ENCODE measurements at regions not wholly inside any gene's neighbourhood (a gene's known extent, or its start where the extent isn't known, plus 50 kb on each side); places are given as distances from the start of the nearest gene placed in this dataset.

GRCh38 chr14:82719617-82720016, 1186.0 kb upstream of the SEL1L start:
- no peak for DNase-seq (ENCODE audit: low spot score)

DNA sequence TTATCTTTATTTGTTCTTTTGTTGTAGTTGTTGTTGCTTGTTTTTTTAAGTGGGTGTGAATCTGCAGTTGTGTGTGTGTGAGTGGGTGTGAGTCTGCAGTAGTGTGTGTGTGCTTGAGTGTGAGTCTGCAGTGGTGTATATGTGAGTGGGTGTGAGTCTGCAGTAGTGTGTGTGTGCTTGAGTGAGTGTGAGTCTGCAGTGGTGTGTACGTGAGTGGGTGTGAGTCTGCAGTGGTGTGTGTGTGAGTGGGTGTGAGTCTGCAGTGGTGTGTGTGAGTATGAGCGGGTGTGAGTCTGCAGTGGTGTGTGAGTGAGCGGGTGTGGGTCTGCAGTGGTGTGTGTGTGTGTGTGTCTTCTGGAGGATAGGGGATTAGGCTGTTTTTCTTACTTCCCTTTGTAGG, 1186.8 kb upstream of the SEL1L start:
- no peak for DNase-seq (ENCODE audit: low spot score)

DNA sequence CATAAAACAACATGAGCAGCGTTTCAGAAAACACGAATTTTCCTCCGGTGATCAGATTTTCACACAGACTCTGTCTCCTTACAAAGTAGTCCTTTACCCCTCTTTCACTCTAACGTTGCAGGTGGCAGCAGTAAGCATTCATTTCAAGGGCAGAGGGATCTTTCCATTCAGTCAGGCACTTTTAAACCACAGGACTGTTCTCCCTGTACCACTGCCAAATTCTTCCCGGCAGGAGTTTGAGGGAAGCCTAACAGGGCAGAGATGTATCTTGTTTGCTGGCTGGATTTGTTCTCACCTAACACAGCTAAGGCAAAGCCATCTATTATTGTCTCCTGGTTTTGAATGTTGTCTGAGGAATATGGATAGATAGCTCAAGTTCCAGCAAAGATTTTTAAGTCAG, 1187.3 kb upstream of the SEL1L start:
- no peak for DNase-seq (ENCODE audit: low spot score)

GRCh38 chr14:82724316-82724715, 1190.7 kb upstream of the SEL1L start:
- no peak for DNase-seq (ENCODE audit: low spot score)

GRCh38 chr14:82725213-82725612, 1191.6 kb upstream of the SEL1L start:
- no peak for DNase-seq (ENCODE audit: low spot score)

- DNase-seq (ENCODE audit: low spot score), result no peak
These were observed 1197.9 kb upstream of the SEL1L start for GRCh38 chr14:82731526-82731925.

DNA sequence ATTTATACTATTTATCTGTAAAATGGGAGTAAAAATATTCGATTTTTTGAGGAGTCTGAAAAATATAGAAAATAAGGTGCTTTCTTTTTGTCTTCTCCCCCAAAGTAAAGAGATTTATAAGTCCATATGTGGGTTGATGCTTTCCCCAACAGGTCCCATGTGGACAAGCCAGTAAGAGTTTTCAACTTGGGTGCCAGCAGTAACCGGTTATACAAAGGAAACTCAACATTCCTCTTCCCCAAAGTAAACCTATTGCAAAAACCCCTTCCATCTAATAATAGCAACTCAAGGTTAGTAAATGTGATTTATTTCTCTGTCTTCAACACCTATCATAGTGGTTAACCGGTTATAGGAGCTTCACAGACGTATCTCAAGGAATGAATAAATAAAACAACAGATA, 1206.9 kb upstream of the SEL1L start:
- DNase-seq (ENCODE audit: low spot score), result no peak

DNA sequence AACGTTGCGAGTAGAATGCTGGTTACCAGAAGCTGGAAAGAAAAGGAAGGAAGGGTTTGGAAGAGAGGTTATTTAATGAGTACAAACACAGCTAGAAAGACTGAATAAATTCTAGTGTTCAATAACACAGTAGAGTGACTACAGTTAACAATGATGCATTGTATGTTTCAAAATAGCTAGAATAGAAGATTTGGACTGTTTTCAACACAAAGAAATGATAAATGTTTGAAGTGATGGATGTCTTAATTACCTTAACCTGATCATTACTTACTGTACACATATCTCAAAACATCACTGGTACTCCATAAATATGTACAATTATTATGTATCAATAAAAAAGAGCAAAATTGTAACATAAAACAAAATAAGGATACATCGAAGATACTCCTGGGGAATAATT, 1221.8 kb upstream of the SEL1L start:
- no peak for DNase-seq (ENCODE audit: low spot score)

GRCh38 chr14:82755923-82756322, 1222.3 kb upstream of the SEL1L start:
- DNase-seq (ENCODE audit: low spot score), result peak; percentile 36

DNA sequence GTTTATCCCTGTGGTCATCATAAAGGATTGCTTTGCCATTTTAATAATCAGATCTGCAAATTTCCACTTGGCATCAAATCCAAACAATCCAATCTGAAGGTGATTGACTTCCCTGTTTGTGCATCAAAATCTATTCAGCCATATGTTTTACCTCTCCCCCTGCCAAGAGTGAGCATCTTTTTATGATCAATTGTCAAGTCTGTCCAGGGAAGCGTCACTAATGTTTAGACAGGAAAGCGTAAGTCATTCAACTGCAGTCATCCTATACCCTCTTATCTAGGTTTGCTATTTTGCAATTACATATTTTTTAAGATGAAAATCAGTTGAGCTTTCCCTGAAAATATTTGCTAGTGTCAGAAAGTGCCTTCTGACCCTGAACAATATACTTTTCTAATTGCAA, 1224.1 kb upstream of the SEL1L start:
- no peak for DNase-seq (ENCODE audit: low spot score)

DNA sequence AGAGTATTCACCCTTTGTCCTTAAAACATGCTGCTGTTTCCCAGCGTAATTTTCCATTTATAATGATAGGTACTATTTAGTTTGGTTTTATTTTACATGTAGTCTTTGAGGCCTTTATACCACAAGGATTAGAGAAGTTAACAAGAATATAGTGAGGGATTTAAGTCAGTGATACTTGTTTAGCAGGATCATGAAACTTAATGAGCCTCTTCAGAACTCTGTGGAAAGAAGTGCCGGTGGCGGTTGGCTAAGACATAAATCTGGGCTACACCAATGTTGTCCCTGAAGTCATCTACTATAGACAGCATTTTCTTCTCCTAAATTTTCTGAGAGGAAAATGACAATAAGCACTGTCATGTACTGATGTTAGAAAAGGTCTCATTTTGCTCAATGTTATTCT, 1226.0 kb upstream of the SEL1L start:
- DNase-seq (ENCODE audit: low spot score), result no peak

- DNase-seq (ENCODE audit: low spot score), result no peak
These were observed 1232.5 kb upstream of the SEL1L start for GRCh38 chr14:82766123-82766522.

DNA sequence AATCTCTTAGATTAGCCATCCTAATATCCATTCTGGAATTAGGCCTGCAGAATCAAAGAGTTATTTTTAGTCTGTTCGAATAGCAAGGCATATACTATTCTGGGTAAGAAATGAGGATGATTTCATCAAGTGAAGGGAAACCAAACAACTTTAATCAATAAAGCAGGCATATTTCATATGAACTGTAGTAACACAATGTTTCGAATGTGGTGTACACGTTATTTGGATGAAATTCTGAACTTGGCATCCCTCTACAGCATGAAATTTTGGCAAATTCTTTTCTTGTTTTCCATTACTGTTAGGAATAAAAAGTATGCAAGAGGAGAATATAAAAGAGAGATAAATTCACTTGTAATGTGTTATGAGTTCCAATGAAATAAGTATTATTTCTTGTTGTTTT, 1233.3 kb upstream of the SEL1L start:
- DNase-seq (ENCODE audit: low spot score), result no peak

DNA sequence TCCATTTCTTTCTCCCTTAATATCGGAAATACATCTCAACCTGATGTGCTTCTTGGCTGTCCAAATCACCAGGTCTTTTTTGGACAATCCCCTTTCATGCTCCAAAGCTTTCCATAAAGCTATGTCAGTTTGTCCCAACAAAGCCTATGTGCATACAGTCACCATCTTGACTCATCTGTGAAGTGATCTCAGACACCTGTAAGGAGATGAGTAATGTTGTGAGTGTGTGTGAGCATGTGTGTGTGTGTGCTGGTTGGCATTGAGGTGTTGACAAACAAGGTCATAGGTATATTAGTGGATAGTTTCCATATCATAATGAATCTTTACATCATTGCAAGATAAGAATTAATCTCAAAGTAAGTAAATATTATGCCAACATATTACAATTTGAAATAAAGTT, 1243.3 kb upstream of the SEL1L start:
- no peak for DNase-seq (ENCODE audit: low spot score)

DNA sequence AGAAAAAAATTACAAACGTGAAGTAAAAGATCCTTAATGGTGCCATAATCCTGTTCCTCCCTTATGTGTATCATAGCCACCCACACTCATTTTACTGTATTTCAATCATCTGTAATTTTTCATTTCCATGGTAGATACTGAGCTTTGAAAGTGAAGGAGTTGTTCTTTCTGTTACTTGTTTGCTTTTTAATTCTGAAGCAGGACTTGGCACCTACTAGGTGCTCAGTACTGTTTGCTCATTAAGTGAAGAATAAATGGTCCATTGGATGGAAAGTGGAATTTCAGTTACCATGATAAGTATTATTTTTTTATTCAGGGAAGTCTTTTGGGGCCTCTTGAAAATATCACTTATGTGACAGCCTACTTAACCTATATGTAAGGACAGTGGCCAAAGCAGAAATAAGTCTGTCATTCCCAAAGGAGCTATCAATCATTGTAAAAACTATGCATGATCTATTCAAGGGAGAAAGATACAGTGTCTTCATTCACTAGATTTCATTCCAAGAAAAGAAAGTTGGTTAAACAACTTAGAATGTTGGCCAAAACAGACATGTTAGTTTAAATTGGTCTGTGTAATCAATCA, 1244.4 kb upstream of the SEL1L start:
- DNase-seq (ENCODE audit: low spot score), result no peak

- DNase-seq (ENCODE audit: low spot score), result no peak
These were observed 1244.9 kb upstream of the SEL1L start for GRCh38 chr14:82778601-82779000.

GRCh38 chr14:82779301-82779700, 1245.6 kb upstream of the SEL1L start:
- no peak for DNase-seq (ENCODE audit: low spot score)

DNA sequence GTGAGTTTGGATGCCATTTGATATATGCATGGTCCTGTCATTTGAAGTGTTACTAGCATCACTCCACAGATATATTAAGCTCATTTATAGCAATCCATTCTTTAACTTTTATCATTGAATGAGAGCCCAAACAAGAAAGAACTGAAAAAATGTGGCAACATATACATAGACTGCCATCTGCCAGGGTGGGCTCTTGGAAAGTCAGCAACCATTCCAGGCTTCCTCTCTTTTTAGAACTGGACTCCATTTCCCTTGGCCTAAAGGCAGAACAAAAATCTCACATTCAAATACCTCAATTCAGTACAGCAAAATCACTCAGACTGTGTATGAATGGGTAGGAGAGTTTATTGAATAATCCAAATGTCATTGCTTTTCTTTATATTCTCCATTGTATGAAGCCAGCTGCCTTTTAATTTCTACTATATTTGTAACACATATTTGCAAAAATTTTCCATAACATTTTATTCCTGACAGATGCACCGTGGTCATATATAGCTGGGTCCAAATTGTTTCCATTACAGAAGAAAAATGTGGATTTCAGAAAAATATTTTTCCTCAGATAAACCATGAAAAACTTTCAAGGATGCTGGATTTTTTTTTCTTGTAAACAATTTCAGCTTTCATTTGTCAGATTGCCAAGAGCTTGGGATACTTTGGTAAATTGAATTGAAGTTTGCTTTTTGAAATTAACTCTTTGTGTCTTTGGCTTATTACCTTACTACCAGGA, 1252.3 kb upstream of the SEL1L start:
- DNase-seq (ENCODE audit: low spot score), result no peak

- DNase-seq (ENCODE audit: low spot score), result no peak
These were observed 1252.8 kb upstream of the SEL1L start for GRCh38 chr14:82786483-82786880.

DNA sequence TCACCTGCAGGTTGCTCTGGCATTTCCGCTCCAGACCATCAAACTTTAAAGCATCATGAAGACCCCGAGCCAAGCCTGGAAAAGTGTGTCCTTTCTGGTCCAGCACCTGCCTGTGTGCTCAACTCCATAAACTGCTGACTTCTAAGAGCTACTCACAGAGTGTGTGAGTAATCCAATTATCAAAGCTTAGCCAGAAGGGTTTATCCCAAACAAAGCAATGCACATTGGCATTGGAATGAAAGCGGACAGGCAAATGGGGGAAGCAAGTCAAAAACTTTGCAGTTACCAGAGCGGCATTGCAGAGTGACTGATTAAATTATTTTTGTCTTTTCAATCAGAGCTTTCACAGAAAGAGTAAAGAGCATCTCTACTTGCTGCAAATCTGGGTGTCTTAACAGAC, 1262.4 kb upstream of the SEL1L start:
- DNase-seq (ENCODE audit: low spot score), result no peak

DNA sequence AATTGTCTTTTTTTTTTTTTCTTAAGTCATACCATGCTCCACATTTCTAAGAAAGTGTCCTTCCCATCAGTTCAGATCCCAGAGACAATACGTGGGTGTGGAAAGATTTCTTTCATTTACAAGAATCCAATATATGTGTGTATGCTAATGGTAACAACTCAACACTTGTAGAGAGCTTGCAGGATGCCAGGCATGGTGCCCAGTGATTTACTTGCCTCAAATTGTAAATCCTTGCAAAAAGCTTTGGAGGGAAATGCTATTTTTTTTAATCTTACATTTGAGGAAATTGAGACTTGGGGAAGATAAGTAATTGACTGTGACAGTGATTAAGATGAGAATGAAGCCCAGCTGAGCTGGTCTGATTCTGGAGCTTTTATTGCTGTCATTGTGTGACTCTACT, 1264.6 kb upstream of the SEL1L start:
- DNase-seq (ENCODE audit: low spot score), result no peak

DNA sequence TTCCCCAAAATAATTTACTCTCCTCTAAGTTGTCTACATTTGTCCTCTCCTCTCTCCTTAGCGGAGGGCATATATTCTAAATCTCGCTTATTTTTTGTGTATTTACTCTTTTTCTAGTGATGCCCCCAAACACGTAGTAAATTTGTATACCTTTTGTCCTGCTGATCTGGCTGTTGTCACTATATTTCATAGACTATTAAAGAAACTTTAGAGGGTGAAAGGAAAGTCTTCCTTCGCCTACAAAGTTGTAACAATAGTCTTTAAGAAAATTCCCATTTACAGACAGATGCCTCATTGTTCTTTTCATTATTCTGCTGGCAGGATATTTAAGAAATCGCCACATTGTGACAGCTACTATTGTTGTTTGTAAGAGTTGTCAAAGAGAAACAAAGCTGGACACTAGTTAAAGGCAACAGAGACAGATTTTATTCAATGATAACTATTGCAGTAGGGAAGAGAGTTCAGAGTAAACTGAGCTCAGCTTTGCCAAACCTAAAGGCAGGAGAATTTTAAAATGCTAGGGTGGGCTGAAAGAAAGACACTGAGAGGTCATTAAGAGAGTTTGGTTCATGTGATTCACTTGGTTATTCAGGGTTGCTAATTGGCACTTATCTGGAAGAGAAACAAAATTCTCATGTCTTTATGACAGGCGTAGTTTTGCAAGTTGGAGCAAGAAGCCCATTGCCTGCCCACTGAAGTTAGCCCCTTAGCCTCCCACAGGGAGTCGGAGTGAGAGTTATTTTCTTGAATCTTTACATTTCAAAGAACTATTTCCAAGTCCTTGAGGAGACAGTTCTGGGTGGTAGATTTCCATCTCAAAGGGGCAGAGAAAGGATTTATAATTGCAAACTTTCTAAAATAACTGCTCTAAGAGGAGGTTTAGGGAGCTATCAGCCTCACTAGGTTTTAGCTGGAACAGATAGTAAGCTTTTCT, 1272.5 kb upstream of the SEL1L start:
- no peak for DNase-seq (ENCODE audit: low spot score)

DNA sequence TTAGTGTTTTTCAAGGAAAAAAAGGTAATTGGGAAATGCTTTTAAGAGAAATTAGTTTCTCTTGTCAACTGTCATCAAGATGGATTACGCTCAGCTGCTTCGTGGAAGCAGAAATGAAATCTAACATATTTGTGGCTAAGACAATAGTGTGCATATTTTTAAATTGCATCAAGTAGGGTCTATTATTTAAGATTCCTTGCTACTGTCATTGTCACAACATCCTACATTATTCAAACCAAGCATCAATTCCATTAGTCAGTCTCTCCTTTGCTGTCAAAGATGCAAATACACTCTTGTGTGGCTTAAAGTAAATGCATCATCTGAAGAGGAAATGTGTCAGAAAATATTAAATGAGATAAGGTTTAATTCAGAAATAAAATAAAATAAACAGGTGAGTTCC, 1277.6 kb upstream of the SEL1L start:
- no peak for DNase-seq (ENCODE audit: low spot score)

All from Ammon's horn (tissue), 1 donor.